ENCODE measurements at regions not wholly inside any gene's neighbourhood (a gene's known extent, or its start where the extent isn't known, plus 50 kb on each side); places are given as distances from the start of the nearest gene placed in this dataset.

- no peak overlapping the region for H3K4me3 ChIP-seq (ENCODE audit: low read depth, low read length, poor library complexity, severe bottlenecking)
- intact Hi-C loops (cut with micrococcal nuclease; ENCODE audit: unreplicated experiment): no loop called here
- H3K4me2 ChIP-seq (ENCODE audit: low read length): no peak overlapping the region
- DNase-seq (ENCODE audit: low spot score): no peak
- H3K9me2 ChIP-seq (ENCODE audit: insufficient read depth, low read length): no peaks in the 10 kb centered on the region
- no peaks in the 10 kb centered on the region for H3K4me1 ChIP-seq (ENCODE audit: insufficient read depth, low read length, poor library complexity, severe bottlenecking)
- POLR2A ChIA-PET: no interaction called here
- no peaks in the 10 kb centered on the region for H3K36me3 ChIP-seq (ENCODE audit: insufficient read depth, low read length)
- H4K20me1 ChIP-seq (ENCODE audit: insufficient read depth, low read length): no peaks in the 10 kb centered on the region
- H3K27ac ChIP-seq (ENCODE audit: low read depth, low read length, poor library complexity, severe bottlenecking): no peak overlapping the region
- H3K79me2 ChIP-seq (ENCODE audit: insufficient read depth, low read depth, low read length): no peaks in the 10 kb centered on the region
- no peaks in the 10 kb centered on the region for H3K9me3 ChIP-seq (ENCODE audit: low read length)
- TF ChIP-seq, protein P1, sequence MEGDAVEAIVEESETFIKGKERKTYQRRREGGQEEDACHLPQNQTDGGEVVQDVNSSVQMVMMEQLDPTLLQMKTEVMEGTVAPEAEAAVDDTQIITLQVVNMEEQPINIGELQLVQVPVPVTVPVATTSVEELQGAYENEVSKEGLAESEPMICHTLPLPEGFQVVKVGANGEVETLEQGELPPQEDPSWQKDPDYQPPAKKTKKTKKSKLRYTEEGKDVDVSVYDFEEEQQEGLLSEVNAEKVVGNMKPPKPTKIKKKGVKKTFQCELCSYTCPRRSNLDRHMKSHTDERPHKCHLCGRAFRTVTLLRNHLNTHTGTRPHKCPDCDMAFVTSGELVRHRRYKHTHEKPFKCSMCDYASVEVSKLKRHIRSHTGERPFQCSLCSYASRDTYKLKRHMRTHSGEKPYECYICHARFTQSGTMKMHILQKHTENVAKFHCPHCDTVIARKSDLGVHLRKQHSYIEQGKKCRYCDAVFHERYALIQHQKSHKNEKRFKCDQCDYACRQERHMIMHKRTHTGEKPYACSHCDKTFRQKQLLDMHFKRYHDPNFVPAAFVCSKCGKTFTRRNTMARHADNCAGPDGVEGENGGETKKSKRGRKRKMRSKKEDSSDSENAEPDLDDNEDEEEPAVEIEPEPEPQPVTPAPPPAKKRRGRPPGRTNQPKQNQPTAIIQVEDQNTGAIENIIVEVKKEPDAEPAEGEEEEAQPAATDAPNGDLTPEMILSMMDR (conservative IDR thresholded peaks at IDR 0.05; ENCODE audit: low read length): no peak
- TF ChIP-seq EZH2phosphoT487 (IDR thresholded peaks at IDR 0.05; ENCODE audit: borderline replicate concordance, low read depth, low read length): no peak
- no TSS peak for BruUV-seq (replicated peaks)
- CTCF ChIA-PET (ENCODE audit: unreplicated experiment): no interaction called here
- no peak overlapping the region for H2AFZ ChIP-seq (ENCODE audit: low read length)
Observed at GRCh38 chr5:77909237-77909636, 133.1 kb upstream of the TBCA start.

DNA sequence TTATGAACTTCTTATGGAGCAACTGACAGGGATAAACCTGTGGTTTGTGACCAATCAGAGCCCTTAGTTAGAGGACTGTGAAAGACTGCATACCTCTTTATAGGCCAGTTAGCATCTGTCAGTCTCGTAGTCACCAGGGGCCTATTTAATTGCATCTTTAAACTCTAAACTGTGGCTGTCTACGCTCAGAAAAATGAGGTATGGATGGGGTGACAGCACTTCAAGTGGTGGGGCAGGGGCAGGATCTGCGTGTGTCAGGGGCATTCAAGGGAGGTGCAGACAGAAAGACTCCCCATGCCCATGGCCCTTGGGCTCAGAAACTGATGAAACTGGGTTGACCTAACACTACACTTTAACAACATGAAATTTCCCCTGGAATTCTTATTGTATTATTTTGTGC is 132.6 kb upstream of the TBCA start:
- Histone ChIP-seq H3K9me2 (ENCODE audit: insufficient read depth, low read length) (no peaks in the 10 kb centered on the region), H3K36me3 (ENCODE audit: insufficient read depth, low read length) (no peaks in the 10 kb centered on the region), H2AFZ (ENCODE audit: low read length) (no peak overlapping the region), H3K79me2 (ENCODE audit: insufficient read depth, low read depth, low read length) (no peaks in the 10 kb centered on the region), H3K4me1 (ENCODE audit: insufficient read depth, low read length, poor library complexity, severe bottlenecking) (no peaks in the 10 kb centered on the region), H3K4me3 (ENCODE audit: low read depth, low read length, poor library complexity, severe bottlenecking) (no peak overlapping the region), H3K9me3 (ENCODE audit: low read length) (no peaks in the 10 kb centered on the region), H3K4me2 (ENCODE audit: low read length) (no peak overlapping the region), H3K27ac (ENCODE audit: low read depth, low read length, poor library complexity, severe bottlenecking) (no peak overlapping the region), H4K20me1 (ENCODE audit: insufficient read depth, low read length) (no peaks in the 10 kb centered on the region)
- TF ChIP-seq, protein P1 (conservative IDR thresholded peaks at IDR 0.05; ENCODE audit: low read length): no peak
- no peak for TF ChIP-seq EZH2phosphoT487 (IDR thresholded peaks at IDR 0.05; ENCODE audit: borderline replicate concordance, low read depth, low read length)
- POLR2A ChIA-PET: no interaction called here
- intact Hi-C loops (cut with micrococcal nuclease; ENCODE audit: unreplicated experiment): no loop called here
- no peak for DNase-seq (ENCODE audit: low spot score)
- CTCF ChIA-PET (ENCODE audit: unreplicated experiment): no interaction called here
- BruUV-seq (replicated peaks): no TSS peak

- intact Hi-C loops (cut with micrococcal nuclease; ENCODE audit: unreplicated experiment): no loop called here
- H4K20me1 ChIP-seq (ENCODE audit: insufficient read depth, low read length): no peaks in the 10 kb centered on the region
- no peaks in the 10 kb centered on the region for H3K36me3 ChIP-seq (ENCODE audit: insufficient read depth, low read length)
- no peak overlapping the region for H3K4me2 ChIP-seq (ENCODE audit: low read length)
- TF ChIP-seq, protein P1 (conservative IDR thresholded peaks at IDR 0.05; ENCODE audit: low read length): no peak
- no peak for TF ChIP-seq EZH2phosphoT487 (IDR thresholded peaks at IDR 0.05; ENCODE audit: borderline replicate concordance, low read depth, low read length)
- H3K79me2 ChIP-seq (ENCODE audit: insufficient read depth, low read depth, low read length): no peaks in the 10 kb centered on the region
- H3K27ac ChIP-seq (ENCODE audit: low read depth, low read length, poor library complexity, severe bottlenecking): no peak overlapping the region
- ChIA-PET CTCF (ENCODE audit: unreplicated experiment) (no interaction called here), POLR2A (interaction anchor here (0.7 kb wide), 2 partner anchors 117 to 775 kb away, joined by 4 to 5 read pairs; no protein-coding TSS in a partner anchor)
- DNase-seq (ENCODE audit: low spot score): no peak
- H3K4me1 ChIP-seq (ENCODE audit: insufficient read depth, low read length, poor library complexity, severe bottlenecking): no peaks in the 10 kb centered on the region
- H3K9me2 ChIP-seq (ENCODE audit: insufficient read depth, low read length): no peaks in the 10 kb centered on the region
- no peaks in the 10 kb centered on the region for H3K9me3 ChIP-seq (ENCODE audit: low read length)
- no peak overlapping the region for H2AFZ ChIP-seq (ENCODE audit: low read length)
- BruUV-seq (replicated peaks): no TSS peak
- no peak overlapping the region for H3K4me3 ChIP-seq (ENCODE audit: low read depth, low read length, poor library complexity, severe bottlenecking)
Observed at GRCh38 chr5:77907786-77908185, 131.6 kb upstream of the TBCA start.

Measured in OCI-LY7 (cell line).